ENCODE measurements at regions not wholly inside any gene's neighbourhood (a gene's known extent, or its start where the extent isn't known, plus 50 kb on each side); places are given as distances from the start of the nearest gene placed in this dataset.
"Not testable (repeated sequence)": the region's sequence is repeated elsewhere in the genome, so short reads cannot be mapped to it uniquely, and the experiment has no call there.

DNA sequence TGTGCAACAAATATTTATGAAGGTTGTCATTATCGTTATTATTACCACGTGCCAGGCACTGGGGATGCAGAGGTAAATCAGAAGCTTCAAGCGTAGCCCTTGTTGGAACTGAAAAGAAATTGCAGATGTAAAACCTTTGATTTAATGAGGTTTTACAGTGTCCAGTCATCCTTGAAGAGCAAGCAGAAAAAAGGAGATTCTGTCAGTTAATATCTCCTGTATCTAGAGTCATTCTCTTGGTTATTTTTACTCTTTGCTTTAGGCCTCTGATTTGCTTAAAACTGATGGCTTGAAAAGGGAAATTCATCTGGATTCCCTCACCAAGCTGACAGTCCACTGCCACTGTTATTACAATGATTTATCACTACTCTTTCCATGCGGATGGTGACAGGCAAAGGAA lies 179.3 kb downstream of the GALC start:
- DNase-seq, result no peak

- no peak for DNase-seq
These were observed 179.8 kb downstream of the GALC start for GRCh38 chr14:87813211-87813610.

- no peak for DNase-seq
These were observed 181.7 kb downstream of the GALC start for GRCh38 chr14:87811246-87811645.

GRCh38 chr14:87810711-87811110 lies 182.3 kb downstream of the GALC start:
- DNase-seq, result peak; percentile 2

GRCh38 chr14:87809261-87809660 lies 183.7 kb downstream of the GALC start:
- no peak for DNase-seq

DNA sequence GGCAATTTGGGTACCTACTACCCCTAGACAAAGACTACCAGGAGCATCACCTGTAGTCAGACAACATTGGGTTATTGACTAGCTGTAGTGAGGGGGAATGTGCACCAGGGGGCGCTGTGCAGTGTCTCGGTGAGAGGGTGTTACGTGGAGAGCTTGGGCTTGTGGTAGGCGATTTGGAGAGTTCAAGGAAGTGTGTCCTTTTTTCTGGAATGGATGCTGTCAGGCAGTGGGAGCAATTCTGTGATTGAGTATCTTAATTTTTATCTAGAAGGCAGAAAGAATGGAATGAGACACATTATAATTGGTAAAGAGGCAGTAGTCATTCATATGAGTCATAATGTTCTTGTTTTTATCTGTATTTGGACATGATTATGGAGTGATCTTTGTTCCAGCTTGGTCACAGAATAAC lies 187.7 kb downstream of the GALC start:
- DNase-seq, result peak; percentile 76

GRCh38 chr14:87800216-87800615 lies 192.8 kb downstream of the GALC start:
- DNase-seq, result no peak

- no peak for DNase-seq
These were observed 193.6 kb downstream of the GALC start for GRCh38 chr14:87799400-87799799.

GRCh38 chr14:87797001-87797400 lies 196.0 kb downstream of the GALC start:
- DNase-seq, result no peak

DNA sequence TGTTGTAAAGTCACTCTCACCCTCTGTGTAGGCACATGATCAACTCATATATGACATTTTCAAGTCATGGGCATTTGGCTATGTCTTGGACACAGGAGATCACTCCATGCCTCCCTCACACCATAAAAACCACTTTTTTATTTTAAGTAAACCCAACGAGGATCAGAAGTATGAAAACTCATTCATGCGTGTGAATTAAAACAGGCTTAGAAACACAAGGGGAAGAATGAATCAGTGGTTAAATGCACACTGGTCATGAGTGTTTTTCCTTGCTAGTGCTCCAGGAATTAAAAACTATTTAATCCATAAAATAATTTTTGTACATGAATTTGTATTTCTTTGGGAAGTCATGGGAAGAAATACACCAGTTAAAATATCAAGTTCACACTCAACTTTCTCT lies 198.4 kb downstream of the GALC start:
- DNase-seq, result no peak

DNA sequence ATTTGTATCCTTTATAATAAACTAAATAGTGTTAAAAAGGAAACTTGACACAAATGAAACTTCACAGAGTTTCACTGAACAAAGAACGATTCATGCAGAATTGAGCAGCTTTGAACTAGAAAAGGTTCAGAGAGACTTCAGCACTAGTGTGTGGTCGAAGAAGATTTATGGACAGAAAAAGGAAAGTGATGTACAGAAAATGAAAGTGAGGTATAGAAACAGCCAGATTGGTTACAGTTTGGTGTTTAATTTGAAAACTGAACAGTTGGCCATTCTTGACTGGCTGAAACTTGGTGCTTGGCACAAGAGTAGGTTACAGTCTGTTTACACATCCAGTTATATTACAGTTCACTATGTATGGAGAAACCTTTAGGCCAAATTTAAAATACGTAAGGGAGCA lies 207.1 kb downstream of the GALC start:
- DNase-seq, result no peak

DNA sequence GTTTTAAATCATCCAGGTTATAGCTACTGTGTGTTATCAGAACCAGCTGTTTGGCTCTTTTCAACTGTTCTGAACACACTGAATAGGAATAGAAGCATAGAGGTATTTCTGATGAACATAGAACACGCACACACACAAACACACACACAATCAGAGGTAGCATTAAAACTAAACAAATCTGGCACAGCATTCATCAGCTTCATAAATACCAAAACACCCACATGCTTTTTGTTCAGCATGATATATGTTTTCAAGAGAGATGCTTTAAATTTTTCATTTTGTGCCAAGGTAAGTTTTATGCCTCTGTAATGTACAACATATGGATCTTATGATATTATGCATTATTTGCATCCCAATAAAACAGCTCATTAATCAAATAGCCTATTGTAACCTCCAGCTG lies 208.6 kb downstream of the GALC start:
- no peak for DNase-seq

DNA sequence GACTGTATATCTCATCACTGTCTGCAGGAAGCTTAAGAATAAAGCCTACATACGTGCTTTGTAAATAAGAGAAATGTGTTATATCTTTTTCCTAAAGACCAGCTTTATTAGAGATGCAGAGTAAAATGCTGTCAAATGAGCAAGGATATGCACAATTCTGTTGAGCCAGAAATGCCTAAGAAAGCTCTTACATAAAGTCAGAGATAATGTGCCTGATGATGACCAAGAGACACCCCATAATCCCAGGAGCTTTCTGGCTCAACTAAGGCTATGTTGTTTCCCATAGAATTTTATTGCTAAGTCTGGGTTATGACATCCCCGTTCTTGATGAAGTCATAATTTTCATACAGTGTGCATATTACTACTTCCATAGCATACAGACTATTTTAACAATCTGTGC lies 209.9 kb downstream of the GALC start:
- no peak for DNase-seq

GRCh38 chr14:87772854-87773253 lies 220.1 kb downstream of the GALC start:
- DNase-seq, result no peak

- DNase-seq, result no peak
These were observed 225.4 kb downstream of the GALC start for GRCh38 chr14:87767567-87767901.

GRCh38 chr14:87758876-87759275 lies 234.1 kb downstream of the GALC start:
- no peak for DNase-seq

DNA sequence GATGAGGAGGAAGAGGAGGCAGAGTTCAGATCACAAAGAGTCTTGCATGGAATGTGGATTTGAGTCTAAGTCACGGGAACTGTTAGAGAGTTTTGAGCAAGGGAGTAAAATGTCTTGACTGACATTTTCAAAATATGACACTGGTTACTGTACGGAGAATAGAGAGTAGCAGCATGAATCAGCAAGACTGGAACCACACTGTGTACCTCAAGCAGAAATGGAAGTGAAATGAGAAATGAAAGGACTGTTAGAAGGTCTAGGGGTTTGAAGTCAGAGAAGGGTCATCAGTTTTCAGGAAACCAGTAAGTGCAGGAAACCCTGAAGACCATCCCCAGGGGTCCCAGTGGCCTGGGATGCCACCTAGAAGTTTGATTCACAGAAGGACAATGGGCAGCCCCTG lies 236.3 kb downstream of the GALC start:
- DNase-seq, result no peak

DNA sequence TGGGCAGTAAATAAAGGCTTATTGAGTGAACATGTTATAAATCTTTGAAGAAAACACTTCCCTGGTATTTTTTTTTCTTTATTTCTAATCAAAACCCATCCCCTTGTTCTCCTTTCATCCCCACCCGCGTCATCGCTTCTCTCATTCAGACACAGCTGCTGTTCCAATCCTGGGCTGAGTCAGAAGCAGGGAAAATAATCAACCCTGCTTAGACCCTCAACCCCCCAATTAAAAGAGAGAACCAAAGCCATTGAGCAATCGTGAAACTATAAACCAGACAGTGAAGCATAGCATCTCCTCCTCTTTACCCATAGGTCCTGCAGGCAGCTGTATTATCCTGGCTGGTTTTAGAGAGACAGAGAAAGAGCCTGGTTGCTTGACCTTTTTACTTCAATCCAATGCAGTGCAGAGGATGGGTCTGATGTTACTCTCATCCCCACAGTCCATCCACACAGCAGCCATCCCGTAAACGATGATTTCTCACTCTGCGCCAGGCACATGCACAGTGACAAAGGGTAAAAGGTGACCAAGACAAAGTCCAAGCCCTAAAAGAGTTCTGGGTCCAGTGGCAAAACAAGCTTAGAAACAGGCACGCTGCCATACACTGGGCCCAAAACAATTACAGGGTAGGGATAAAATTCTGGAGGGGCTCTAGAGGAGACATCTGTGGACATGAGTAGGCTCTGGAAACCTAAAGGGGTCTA lies 238.3 kb downstream of the GALC start:
- DNase-seq, result no peak

DNA sequence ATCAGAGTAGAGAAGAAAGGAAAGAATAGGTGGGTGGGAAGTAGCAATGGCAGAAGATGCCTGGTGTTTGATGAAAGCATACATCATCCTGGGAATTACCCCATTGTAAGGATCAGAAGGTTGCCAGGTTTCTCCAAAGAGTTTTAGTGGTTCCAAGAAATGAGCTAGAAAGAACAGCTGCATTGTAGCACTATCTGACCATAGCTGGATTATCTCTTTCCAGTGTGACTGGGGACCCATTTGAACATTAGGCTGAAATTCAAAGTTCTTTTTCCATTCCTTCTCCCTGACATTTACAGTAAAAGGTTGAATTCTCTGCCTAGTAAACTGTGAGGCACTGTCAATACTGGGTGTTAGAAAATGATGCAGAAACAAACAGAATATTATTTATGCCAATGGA lies 244.4 kb downstream of the GALC start:
- no peak for DNase-seq

DNA sequence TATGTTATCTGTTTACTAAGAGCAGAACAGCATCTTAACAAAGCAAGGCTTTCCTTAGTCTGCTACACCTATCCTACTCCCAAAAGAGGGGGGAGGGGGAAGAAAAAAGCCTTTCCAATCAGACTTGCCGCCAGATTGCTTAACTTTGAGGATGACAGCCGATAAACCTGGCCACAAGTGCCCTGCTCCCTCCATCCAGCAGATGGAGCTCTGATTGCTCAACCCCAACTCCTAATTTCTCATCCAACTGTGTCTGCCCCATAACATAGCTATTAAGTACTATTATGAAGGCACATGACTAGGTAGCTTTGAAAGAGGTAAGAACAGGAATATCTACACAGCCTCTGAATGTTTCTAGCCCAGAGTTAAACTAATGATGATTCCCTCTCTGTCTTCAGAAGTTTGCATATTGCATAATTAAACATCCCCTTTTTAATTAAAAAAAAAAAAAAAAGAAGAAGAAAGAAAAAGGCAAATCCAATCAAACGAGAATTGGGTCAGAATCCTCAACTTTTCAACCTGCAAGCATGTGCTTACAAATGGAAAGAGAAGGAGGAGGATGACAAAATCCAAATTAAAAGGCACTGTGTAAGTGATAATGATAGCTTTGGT lies 247.4 kb downstream of the GALC start:
- peak; percentile 25 for DNase-seq

DNA sequence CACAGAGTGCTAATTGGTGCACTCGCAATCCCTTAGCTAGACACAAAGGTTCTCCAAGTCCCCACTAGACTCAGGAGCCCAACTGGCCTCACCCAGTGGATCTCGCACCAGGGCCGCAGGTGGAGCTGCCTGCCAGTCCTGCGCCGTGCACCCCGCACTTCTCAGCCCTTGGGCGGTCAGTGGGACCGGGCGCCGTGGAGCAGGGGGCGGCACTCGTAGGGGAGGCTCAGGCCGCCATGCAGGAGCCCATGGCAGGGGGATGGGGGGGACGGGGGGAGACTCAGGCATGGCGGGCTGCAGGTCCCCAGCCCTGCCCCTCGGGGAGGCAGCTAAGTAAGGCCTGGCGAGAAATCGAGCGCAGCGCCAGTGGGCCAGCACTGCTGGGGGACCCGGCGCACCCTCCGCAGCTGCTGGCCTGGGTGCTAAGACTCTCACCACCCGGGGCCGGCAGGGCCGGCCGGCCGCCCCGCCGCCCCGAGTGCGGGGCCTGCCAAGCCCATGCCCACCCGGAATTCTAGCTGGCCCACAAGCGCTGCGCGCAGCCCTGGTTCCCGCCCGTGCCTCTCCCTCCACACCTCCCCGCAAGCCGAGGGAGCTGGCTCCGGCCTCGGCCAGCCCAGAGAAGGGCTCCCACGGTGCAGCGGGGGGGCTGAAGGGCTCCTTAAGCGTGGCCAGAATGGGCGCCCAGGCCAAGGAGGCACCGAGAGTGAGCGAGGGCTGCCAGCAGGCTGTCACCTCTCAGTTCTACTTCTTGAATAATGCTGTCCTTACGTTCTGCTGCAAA lies 258.2 kb downstream of the GALC start:
- not testable (repeated sequence) for DNase-seq

DNA sequence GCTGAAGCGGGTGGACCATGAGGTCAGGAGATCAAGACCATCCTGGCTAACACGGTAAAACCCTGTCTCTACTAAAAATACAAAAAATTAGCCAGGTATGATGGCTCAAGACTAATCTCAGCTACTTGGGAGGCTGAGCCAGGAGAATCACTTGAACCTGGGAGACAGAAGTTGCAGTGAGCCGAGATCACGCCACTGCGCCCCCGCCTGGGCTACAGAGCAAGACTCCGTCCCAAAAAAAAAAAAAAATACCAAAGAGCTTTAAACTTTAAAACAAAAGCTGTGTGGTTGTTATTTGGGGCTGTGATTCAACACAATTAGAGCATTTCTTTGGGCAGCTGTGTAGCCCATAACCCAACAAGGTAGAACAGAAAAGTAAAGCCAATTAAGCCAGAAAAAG lies 259.9 kb downstream of the GALC start:
- not testable (repeated sequence) for DNase-seq

DNA sequence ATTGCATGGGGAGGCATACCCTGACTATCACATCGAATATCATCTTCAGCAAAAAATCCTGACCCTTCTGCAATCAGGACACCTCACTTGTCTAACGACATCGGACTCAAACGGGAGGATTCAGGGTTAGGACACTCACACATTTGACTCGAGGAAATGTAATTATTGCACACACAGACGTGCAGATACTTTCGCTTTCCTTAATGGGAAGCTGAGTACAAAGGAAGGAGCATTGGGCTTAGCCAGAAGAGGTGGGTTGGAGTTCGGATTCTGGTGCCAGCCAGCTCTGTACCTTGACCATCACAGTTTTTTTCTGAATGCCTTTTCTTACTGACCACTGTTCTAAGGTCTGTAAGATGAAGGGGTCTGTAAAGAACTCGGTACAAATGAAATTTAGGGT lies 260.4 kb downstream of the GALC start:
- no peak for DNase-seq

GRCh38 chr14:87725318-87725717 lies 267.7 kb downstream of the GALC start:
- no peak for DNase-seq

Measured in activated CD4-positive, alpha-beta T cell treated with anti-CD3 and anti-CD28 coated beads for 48 hours (primary cell).